ENCODE measurements at regions not wholly inside any gene's neighbourhood (a gene's known extent, or its start where the extent isn't known, plus 50 kb on each side); places are given as distances from the start of the nearest gene placed in this dataset.
"Not testable (repeated sequence)": the region's sequence is repeated elsewhere in the genome, so short reads cannot be mapped to it uniquely, and the experiment has no call there.

- not testable (repeated sequence) for TF ChIP-seq CTCF, POLR2A (IDR thresholded peaks at IDR 0.05)
Measured at GRCh38 chr6:58097251-58097650, 779.8 kb downstream of the PRIM2 start.
